ENCODE measurements at regions not wholly inside any gene's neighbourhood (a gene's known extent, or its start where the extent isn't known, plus 50 kb on each side); places are given as distances from the start of the nearest gene placed in this dataset.

DNA sequence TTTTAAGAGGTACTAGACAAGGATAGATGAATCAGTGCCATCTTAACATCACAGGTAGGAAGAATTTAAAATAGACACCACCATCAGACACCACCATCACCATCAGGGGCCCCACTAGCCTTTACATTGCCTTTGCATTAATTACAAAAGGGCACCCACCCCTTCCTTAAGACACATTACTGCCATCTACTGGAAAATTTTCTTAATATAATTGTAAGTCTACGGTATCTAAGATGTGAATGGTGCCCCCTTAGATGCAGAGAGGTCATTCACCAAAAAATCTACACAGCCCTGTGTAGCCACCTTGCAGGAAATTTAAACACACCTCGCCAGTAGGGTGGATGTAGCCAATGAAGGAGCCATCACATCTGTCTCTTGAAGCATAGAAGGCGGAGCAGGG lies 184.1 kb downstream of the MID1IP1 start:
- Histone ChIP-seq H3K79me2 (ENCODE audit: control insufficient read depth, insufficient read depth, low read length) (no peaks in the 10 kb centered on the region), H3K4me2 (ENCODE audit: control insufficient read depth, extremely low read depth, insufficient read depth, low read depth, low read length) (no peak overlapping the region), H3K27me3 (ENCODE audit: control insufficient read depth, extremely low read depth, insufficient read depth, low read length) (no peaks in the 10 kb centered on the region), H3K9me1 (ENCODE audit: control insufficient read depth, extremely low read depth, insufficient read depth, low read length) (no peaks in the 10 kb centered on the region), H3K27ac (ENCODE audit: control insufficient read depth, insufficient read depth, low read length) (no peak overlapping the region), H3K9me3 (ENCODE audit: control insufficient read depth, low read depth, low read length) (no peaks in the 10 kb centered on the region), H4K20me1 (ENCODE audit: control insufficient read depth, extremely low read depth, insufficient read depth, low read length) (no peaks in the 10 kb centered on the region), H3K4me3 (ENCODE audit: control insufficient read depth in 2 of 3, extremely low read depth in 1 of 3, insufficient read depth in 2 of 3, low read depth in 1 of 3, low read length in 3 of 3) (no peak overlapping the region), H3K36me3 (ENCODE audit: control insufficient read depth in 2 of 2, extremely low read depth in 1 of 2, insufficient read depth in 2 of 2, low read length in 2 of 2) (no peaks in the 10 kb centered on the region), H3K4me1 (ENCODE audit: control insufficient read depth, extremely low read depth, insufficient read depth, low read length) (no peaks in the 10 kb centered on the region), H3K9ac (ENCODE audit: control insufficient read depth, extremely low read depth, insufficient read depth, low read length) (no peak overlapping the region), H2AFZ (ENCODE audit: control insufficient read depth, low read length) (no peak overlapping the region)
- FAIRE-seq: no peak
- no peak for TF ChIP-seq EZH2 (IDR thresholded peaks at IDR 0.05; ENCODE audit: low read length)
- TF ChIP-seq, protein P1, sequence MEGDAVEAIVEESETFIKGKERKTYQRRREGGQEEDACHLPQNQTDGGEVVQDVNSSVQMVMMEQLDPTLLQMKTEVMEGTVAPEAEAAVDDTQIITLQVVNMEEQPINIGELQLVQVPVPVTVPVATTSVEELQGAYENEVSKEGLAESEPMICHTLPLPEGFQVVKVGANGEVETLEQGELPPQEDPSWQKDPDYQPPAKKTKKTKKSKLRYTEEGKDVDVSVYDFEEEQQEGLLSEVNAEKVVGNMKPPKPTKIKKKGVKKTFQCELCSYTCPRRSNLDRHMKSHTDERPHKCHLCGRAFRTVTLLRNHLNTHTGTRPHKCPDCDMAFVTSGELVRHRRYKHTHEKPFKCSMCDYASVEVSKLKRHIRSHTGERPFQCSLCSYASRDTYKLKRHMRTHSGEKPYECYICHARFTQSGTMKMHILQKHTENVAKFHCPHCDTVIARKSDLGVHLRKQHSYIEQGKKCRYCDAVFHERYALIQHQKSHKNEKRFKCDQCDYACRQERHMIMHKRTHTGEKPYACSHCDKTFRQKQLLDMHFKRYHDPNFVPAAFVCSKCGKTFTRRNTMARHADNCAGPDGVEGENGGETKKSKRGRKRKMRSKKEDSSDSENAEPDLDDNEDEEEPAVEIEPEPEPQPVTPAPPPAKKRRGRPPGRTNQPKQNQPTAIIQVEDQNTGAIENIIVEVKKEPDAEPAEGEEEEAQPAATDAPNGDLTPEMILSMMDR (optimal IDR thresholded peaks at IDR 0.05 in 1 of 3, IDR thresholded peaks at IDR 0.05 in 1 of 3, conservative IDR thresholded peaks at IDR 0.05 in 1 of 3; ENCODE audit: extremely low read depth in 1 of 3, insufficient read depth in 2 of 3, low read length in 3 of 3): no peak
- DNase-seq (ENCODE audit: low read depth, low spot score): no peak
- dilution Hi-C loops (cut with MboI; ENCODE audit: extremely low pct_ligation_motif_present, low sequenced_read_pairs): no loop called here

DNA sequence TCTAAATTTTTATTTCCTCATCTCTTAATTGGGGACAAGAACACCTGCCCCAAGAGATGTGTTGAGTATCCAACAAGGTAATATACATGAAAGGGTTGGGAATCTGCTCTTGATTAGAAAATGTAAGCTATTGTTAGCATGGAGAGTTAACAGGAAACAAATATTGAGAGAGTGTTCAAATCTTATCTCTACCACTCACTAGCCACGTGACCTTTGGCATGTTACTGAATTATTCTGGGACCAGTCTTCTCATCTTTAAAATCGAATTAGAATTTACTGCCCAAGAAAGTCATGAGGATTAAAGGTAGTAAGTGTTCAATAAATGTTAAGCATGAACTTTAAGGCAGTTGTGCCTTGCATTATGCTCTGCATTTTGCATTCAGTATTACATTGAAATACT lies 184.7 kb downstream of the MID1IP1 start:
- no peaks in the 10 kb centered on the region for H3K9me1 ChIP-seq (ENCODE audit: control insufficient read depth, extremely low read depth, insufficient read depth, low read length)
- H4K20me1 ChIP-seq (ENCODE audit: control insufficient read depth, extremely low read depth, insufficient read depth, low read length): no peaks in the 10 kb centered on the region
- H3K4me3 ChIP-seq (ENCODE audit: control insufficient read depth in 2 of 3, extremely low read depth in 1 of 3, insufficient read depth in 2 of 3, low read depth in 1 of 3, low read length in 3 of 3): no peak overlapping the region
- FAIRE-seq (no peak), DNase-seq (ENCODE audit: low read depth, low spot score) (no peak)
- H3K9ac ChIP-seq (ENCODE audit: control insufficient read depth, extremely low read depth, insufficient read depth, low read length): no peak overlapping the region
- dilution Hi-C loops (cut with MboI; ENCODE audit: extremely low pct_ligation_motif_present, low sequenced_read_pairs): no loop called here
- H3K79me2 ChIP-seq (ENCODE audit: control insufficient read depth, insufficient read depth, low read length): no peaks in the 10 kb centered on the region
- H3K9me3 ChIP-seq (ENCODE audit: control insufficient read depth, low read depth, low read length): no peaks in the 10 kb centered on the region
- H3K27ac ChIP-seq (ENCODE audit: control insufficient read depth, insufficient read depth, low read length): no peak overlapping the region
- no peaks in the 10 kb centered on the region for H3K4me1 ChIP-seq (ENCODE audit: control insufficient read depth, extremely low read depth, insufficient read depth, low read length)
- H2AFZ ChIP-seq (ENCODE audit: control insufficient read depth, low read length): no peak overlapping the region
- no peak overlapping the region for H3K4me2 ChIP-seq (ENCODE audit: control insufficient read depth, extremely low read depth, insufficient read depth, low read depth, low read length)
- no peak for TF ChIP-seq EZH2 (IDR thresholded peaks at IDR 0.05; ENCODE audit: low read length)
- TF ChIP-seq, protein P1 (optimal IDR thresholded peaks at IDR 0.05 in 1 of 3, IDR thresholded peaks at IDR 0.05 in 1 of 3, conservative IDR thresholded peaks at IDR 0.05 in 1 of 3; ENCODE audit: extremely low read depth in 1 of 3, insufficient read depth in 2 of 3, low read length in 3 of 3): no peak
- no peaks in the 10 kb centered on the region for H3K27me3 ChIP-seq (ENCODE audit: control insufficient read depth, extremely low read depth, insufficient read depth, low read length)
- H3K36me3 ChIP-seq (ENCODE audit: control insufficient read depth in 2 of 2, extremely low read depth in 1 of 2, insufficient read depth in 2 of 2, low read length in 2 of 2): no peaks in the 10 kb centered on the region

Data from keratinocyte (primary cell).